ENCODE measurements at regions not wholly inside any gene's neighbourhood (a gene's known extent, or its start where the extent isn't known, plus 50 kb on each side); places are given as distances from the start of the nearest gene placed in this dataset.

DNA sequence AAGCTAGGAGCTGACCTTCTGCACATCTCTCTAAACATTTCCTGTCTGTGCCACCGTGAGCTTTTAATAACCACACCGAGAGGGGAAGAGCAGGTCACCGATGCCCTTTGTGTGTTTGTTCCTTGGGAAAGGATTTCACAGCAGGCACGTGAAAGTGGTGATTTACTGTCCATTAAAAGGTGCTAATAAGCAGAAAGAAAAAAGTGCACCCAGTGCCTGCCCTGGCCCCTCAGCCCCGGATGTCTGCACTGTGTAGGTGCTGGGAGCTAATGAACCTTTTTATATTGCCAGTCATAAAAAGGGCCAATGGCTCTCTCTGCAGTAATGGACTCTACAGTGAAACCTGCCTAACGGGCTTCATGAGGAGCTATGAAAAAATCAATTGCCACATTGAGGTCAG lies 312.6 kb downstream of the C6orf118 start:
- H3K4me2 ChIP-seq (ENCODE audit: insufficient read depth, low read length): no peak overlapping the region
- no peak for FAIRE-seq
- CTCF ChIA-PET (ENCODE audit: low intra/inter-chr PET ratio): no interaction called here
- H3K9me3 ChIP-seq (replicated peaks; ENCODE audit: control insufficient read depth, insufficient read depth, low read depth, low read length): no peaks in the 10 kb centered on the region
- DNase-seq (ENCODE audit: extremely low read depth in 1 of 4, low spot score in 3 of 4): no peak
- no peaks in the 10 kb centered on the region for H3K36me3 ChIP-seq (ENCODE audit: control insufficient read depth, insufficient read depth, low read length)
- H2AFZ ChIP-seq (ENCODE audit: low read depth, low read length): no peak overlapping the region
- no peak for TF ChIP-seq POLR2H (tag; IDR thresholded peaks at IDR 0.05; ENCODE audit: low read depth)
- no peak for TF ChIP-seq SMARCE1 (IDR thresholded peaks at IDR 0.05)
- TF ChIP-seq, protein P1, sequence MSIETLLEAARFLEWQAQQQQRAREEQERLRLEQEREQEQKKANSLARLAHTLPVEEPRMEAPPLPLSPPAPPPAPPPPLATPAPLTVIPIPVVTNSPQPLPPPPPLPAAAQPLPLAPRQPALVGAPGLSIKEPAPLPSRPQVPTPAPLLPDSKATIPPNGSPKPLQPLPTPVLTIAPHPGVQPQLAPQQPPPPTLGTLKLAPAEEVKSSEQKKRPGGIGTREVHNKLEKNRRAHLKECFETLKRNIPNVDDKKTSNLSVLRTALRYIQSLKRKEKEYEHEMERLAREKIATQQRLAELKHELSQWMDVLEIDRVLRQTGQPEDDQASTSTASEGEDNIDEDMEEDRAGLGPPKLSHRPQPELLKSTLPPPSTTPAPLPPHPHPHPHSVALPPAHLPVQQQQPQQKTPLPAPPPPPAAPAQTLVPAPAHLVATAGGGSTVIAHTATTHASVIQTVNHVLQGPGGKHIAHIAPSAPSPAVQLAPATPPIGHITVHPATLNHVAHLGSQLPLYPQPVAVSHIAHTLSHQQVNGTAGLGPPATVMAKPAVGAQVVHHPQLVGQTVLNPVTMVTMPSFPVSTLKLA (conservative IDR thresholded peaks at IDR 0.05): no peak
- no peak for TF ChIP-seq ZNF696 (CRISPR knock-in tag; conservative IDR thresholded peaks at IDR 0.05)
- intact Hi-C loops (cut with micrococcal nuclease) (no loop called here), in situ Hi-C loops (cut with MboI) (no loop called here)
- H3K79me2 ChIP-seq (ENCODE audit: control insufficient read depth, insufficient read depth, low read length): no peaks in the 10 kb centered on the region
- no peak overlapping the region for H3K9ac ChIP-seq (ENCODE audit: insufficient read depth in 1 of 2, low read depth in 2 of 2, low read length in 2 of 2)
- no peaks in the 10 kb centered on the region for H3K9me1 ChIP-seq (ENCODE audit: control insufficient read depth, insufficient read depth, low read length)
- no peak overlapping the region for H3K27ac ChIP-seq (ENCODE audit: extremely low read depth, low read depth, low read length)
- no peaks in the 10 kb centered on the region for H3K27me3 ChIP-seq (ENCODE audit: control insufficient read depth in 2 of 2, insufficient read depth in 2 of 2, low read length in 2 of 2)
- no peak for ATAC-seq
- WGBS (ENCODE audit: insufficient coverage, low coverage, missing lambda C conversion rate): 1% methylated on average over 6 of the region's 6 CpGs
- no TSS peak for BruUV-seq (replicated peaks)
- POLR2A ChIA-PET: no interaction called here
- H4K20me1 ChIP-seq (replicated peaks; ENCODE audit: control insufficient read depth, insufficient read depth, low read length): no peaks in the 10 kb centered on the region
- no peaks in the 10 kb centered on the region for H3K4me1 ChIP-seq (replicated peaks in 1 of 2; ENCODE audit: control insufficient read depth in 2 of 2, insufficient read depth in 2 of 2, low read length in 2 of 2)
- H3K4me3 ChIP-seq: no peak overlapping the region

DNA sequence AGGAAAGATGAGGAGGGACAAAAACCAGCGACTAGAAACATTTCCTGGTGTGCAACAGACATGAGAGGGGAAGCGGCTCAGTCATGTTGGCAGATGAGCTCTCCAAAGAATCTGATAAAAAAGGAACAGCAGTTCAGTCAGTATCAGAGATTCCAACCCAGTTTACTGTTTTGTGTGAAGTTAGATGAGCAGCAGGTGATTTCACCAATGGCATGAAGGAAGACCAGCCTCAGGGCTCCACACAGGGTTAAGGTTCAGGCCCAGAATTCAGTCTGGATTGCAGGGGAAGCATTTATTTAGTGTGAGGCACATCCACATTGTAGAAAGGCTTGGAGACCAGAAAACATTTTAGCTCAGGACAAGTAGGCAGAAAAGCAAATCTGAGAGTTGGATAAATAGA lies 317.8 kb downstream of the C6orf118 start:
- intact Hi-C loops (cut with micrococcal nuclease): no loop called here
- POLR2A ChIA-PET: no interaction called here
- DNase-seq (ENCODE audit: extremely low read depth in 1 of 4, low spot score in 3 of 4): no peak

More for the DNA sequence above, 317.8 kb downstream of the C6orf118 start:
- Histone ChIP-seq H3K27ac (ENCODE audit: extremely low read depth, low read depth, low read length) (no peak overlapping the region), H2AFZ (ENCODE audit: low read depth, low read length) (no peak overlapping the region), H3K4me1 (replicated peaks in 1 of 2; ENCODE audit: control insufficient read depth in 2 of 2, insufficient read depth in 2 of 2, low read length in 2 of 2) (no peaks in the 10 kb centered on the region), H3K27me3 (ENCODE audit: control insufficient read depth in 2 of 2, insufficient read depth in 2 of 2, low read length in 2 of 2) (no peaks in the 10 kb centered on the region), H3K4me3 (no peak overlapping the region), H3K9me3 (replicated peaks; ENCODE audit: control insufficient read depth, insufficient read depth, low read depth, low read length) (no peaks in the 10 kb centered on the region; the same call in 1 of the 2 replicates), H3K36me3 (ENCODE audit: control insufficient read depth, insufficient read depth, low read length) (no peaks in the 10 kb centered on the region), H4K20me1 (replicated peaks; ENCODE audit: control insufficient read depth, insufficient read depth, low read length) (no peaks in the 10 kb centered on the region), H3K9me1 (ENCODE audit: control insufficient read depth, insufficient read depth, low read length) (no peaks in the 10 kb centered on the region), H3K9ac (ENCODE audit: insufficient read depth in 1 of 2, low read depth in 2 of 2, low read length in 2 of 2) (no peak overlapping the region), H3K79me2 (ENCODE audit: control insufficient read depth, insufficient read depth, low read length) (no peaks in the 10 kb centered on the region), H3K4me2 (ENCODE audit: insufficient read depth, low read length) (no peak overlapping the region)
- TF ChIP-seq RBM34 (IDR thresholded peaks at IDR 0.05; ENCODE audit: borderline replicate concordance, insufficient read depth, low read length) (no peak), TARDBP (IDR thresholded peaks at IDR 0.05) (no peak), HMGN3 (IDR thresholded peaks at IDR 0.05; ENCODE audit: borderline replicate concordance, extremely low read depth, insufficient read length, low read depth, low read length) (no peak), BRF1 (IDR thresholded peaks at IDR 0.05; ENCODE audit: borderline replicate concordance, extremely low read depth, insufficient read length) (no peak), ZNF717 (CRISPR knock-in tag; IDR thresholded peaks at IDR 0.05) (no peak), RB1 (IDR thresholded peaks at IDR 0.05; ENCODE audit: low read depth) (no peak), DACH1 (IDR thresholded peaks at IDR 0.05; ENCODE audit: partially characterized antibody) (no peak), CHD1 (IDR thresholded peaks at IDR 0.05; ENCODE audit: low read length) (no peak), SIN3A (IDR thresholded peaks at IDR 0.05; ENCODE audit: borderline replicate concordance in 2 of 2, control insufficient read depth in 1 of 2, low read depth in 2 of 2, low read length in 2 of 2) (no peak)
- no TSS peak for BruUV-seq (replicated peaks)
- no peak for ATAC-seq
- WGBS (ENCODE audit: insufficient coverage, low coverage, missing lambda C conversion rate): 0% methylated on average over 2 of the region's 2 CpGs
- in situ Hi-C loops (cut with MboI): no loop called here
- no peak for FAIRE-seq
- CTCF ChIA-PET (ENCODE audit: low intra/inter-chr PET ratio): no interaction called here

Measured in K562 (cell line).